ENCODE measurements at regions not wholly inside any gene's neighbourhood (a gene's known extent, or its start where the extent isn't known, plus 50 kb on each side); places are given as distances from the start of the nearest gene placed in this dataset.

DNA sequence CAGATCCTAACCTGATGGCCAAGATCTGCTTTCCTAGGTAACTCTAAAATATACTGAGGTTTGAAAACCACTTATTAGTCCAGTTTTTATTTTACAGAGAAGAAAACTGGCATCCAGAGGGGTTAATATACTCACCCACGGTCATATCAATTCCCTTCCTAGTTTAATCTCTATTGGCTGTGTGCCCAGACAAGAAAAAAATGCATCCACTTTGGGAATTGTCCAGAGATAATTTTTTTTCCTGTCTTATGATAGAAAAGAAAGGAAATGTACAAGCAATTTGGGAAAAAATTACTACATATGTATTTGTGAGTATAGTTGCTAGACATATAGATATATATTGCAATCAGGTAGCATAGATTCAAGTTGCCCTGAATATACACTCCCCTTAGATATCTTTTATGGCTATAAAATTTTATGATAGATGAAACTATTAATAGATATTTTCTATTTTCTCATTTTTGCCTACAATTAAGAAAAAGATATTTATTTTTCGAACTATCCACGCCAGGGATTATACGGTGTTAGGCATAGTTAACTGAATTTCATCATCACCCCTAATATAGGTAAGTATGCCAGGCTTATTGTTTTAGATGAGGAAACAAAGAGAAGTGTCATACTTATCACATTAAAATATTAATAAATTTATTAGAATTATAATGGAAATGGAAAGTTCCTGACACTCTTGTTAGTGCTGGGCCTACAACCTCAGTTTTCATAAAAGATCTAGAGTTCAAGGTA is 100.5 kb upstream of the SLC38A2 start:
- H3K27me3 ChIP-seq (ENCODE audit: insufficient read depth): no peaks in the 10 kb centered on the region
- peak overlapping the region; percentile 57; the same call in 1 of the 2 replicates for H3K9ac ChIP-seq
- 35% methylated on average over 4 of the region's 4 CpGs for WGBS (ENCODE audit: low lambda C conversion rate)
- ChIA-PET CTCF (interaction anchor here (1.0 kb wide), 1 partner anchor 83 kb away, joined by 3 read pairs; no protein-coding TSS in a partner anchor), POLR2A (no interaction called here)
- no peaks in the 10 kb centered on the region; the same call in 1 of the 2 replicates for H3K79me2 ChIP-seq (ENCODE audit: insufficient read depth)
- H3K4me3 ChIP-seq (ENCODE audit: low read depth in 2 of 2, low read length in 1 of 2): peak overlapping the region in 1 of 2 experiments; percentile 27; a peak in 1 of 4 replicates
- no peak overlapping the region for H2AFZ ChIP-seq (ENCODE audit: low read depth)
- peak overlapping the region; percentile 93 to 95 for H3K27ac ChIP-seq (ENCODE audit: low read depth in 2 of 2, low read length in 1 of 2)
- peak; percentile 47 for DNase-seq
- peak overlapping the region; percentile 61 for H3K4me2 ChIP-seq
- H3F3A ChIP-seq (replicated peaks; ENCODE audit: insufficient read depth): peaks cover 38% of the 10 kb centered on the region
- no peaks in the 10 kb centered on the region for H3K9me3 ChIP-seq
- no peaks in the 10 kb centered on the region for H4K20me1 ChIP-seq (ENCODE audit: insufficient read depth)
- H3K4me1 ChIP-seq (ENCODE audit: control insufficient read depth in 1 of 2, insufficient read depth in 2 of 2, low read depth in 1 of 2, low read length in 1 of 2): peaks cover 17 to 41% of the 10 kb centered on the region in 2 experiments
- TF ChIP-seq MEF2A (IDR thresholded peaks at IDR 0.05; ENCODE audit: borderline replicate concordance, low read depth): no peak
- TF ChIP-seq TCF12 (IDR thresholded peaks at IDR 0.05): peak; percentile 76
- TF ChIP-seq NFIC (IDR thresholded peaks at IDR 0.05; ENCODE audit: borderline replicate concordance): peak; percentile 97
- TF ChIP-seq SIN3A (IDR thresholded peaks at IDR 0.05; ENCODE audit: borderline replicate concordance, low read depth, low read length): no peak
- TF ChIP-seq POLR2AphosphoS5 (IDR thresholded peaks at IDR 0.05; ENCODE audit: low read depth, low read length): peak; percentile 41; the same call in 1 of the 2 replicates
- peak; percentile 40; the same call in 1 of the 2 replicates for TF ChIP-seq TEAD4 (IDR thresholded peaks at IDR 0.05; ENCODE audit: borderline replicate concordance, insufficient read depth)
- TF ChIP-seq JUND (IDR thresholded peaks at IDR 0.05): peak; percentile 54
- no peak for TF ChIP-seq RCOR1 (IDR thresholded peaks at IDR 0.05; ENCODE audit: low read length)
- TF ChIP-seq FOXM1 (IDR thresholded peaks at IDR 0.05; ENCODE audit: low read depth): no peak
- TF ChIP-seq, protein P1, sequence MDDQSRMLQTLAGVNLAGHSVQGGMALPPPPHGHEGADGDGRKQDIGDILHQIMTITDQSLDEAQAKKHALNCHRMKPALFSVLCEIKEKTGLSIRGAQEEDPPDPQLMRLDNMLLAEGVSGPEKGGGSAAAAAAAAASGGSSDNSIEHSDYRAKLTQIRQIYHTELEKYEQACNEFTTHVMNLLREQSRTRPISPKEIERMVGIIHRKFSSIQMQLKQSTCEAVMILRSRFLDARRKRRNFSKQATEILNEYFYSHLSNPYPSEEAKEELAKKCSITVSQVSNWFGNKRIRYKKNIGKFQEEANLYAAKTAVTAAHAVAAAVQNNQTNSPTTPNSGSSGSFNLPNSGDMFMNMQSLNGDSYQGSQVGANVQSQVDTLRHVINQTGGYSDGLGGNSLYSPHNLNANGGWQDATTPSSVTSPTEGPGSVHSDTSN (IDR thresholded peaks at IDR 0.05): peak; percentile 70
- peak; percentile 20 to 83; a peak in 1 of 4 replicates for TF ChIP-seq EP300 (IDR thresholded peaks at IDR 0.05; ENCODE audit: borderline replicate concordance in 1 of 2, low read depth in 1 of 2, low read length in 1 of 2)
- TF ChIP-seq TAF1 (IDR thresholded peaks at IDR 0.05; ENCODE audit: borderline replicate concordance, low read depth, low read length): no peak
- TF ChIP-seq CHD2 (IDR thresholded peaks at IDR 0.05; ENCODE audit: low read length, partially characterized antibody): peak; percentile 39
- TF ChIP-seq, protein P2, sequence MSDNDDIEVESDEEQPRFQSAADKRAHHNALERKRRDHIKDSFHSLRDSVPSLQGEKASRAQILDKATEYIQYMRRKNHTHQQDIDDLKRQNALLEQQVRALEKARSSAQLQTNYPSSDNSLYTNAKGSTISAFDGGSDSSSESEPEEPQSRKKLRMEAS (IDR thresholded peaks at IDR 0.05; ENCODE audit: low read depth): no peak
- peak; percentile 60 for TF ChIP-seq GATA2 (CRISPR knock-in tag; IDR thresholded peaks at IDR 0.05)
- TF ChIP-seq ELF1 (IDR thresholded peaks at IDR 0.05): no peak
- H3K9me2 ChIP-seq: no peaks in the 10 kb centered on the region
- no peaks in the 10 kb centered on the region for H3K36me3 ChIP-seq (replicated peaks in 1 of 2; ENCODE audit: control insufficient read depth in 1 of 2, insufficient read depth in 2 of 2, low read length in 1 of 2)

DNA sequence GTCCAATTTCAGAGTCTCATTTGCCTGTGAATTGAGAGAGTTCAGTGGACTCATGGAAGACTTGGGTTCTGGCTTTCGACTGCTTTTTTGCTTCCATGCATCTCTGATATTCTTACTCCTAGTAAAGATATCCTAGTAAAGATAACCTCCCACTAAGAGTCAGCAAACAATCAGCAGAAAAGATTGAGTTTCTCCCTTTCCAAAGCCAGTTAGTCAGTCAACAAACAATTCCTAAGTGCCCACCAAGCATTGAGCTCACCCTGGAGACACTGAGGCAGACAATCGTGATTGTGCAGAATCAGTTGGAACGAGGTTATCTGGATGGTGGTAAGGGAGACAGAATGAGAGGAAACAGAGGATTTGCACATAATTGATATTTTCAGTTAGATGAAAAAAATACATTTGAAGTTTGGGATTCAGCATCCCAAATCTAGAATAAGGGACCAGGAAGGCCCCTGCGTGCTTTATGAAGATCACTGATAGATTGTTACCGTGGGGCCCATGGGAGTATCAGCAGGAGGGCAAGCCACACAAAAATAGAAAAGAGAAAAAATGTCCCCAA is 99.7 kb upstream of the SLC38A2 start:
- Histone ChIP-seq H3K4me3 (ENCODE audit: low read depth in 2 of 2, low read length in 1 of 2) (no peak overlapping the region), H3K4me2 (peak overlapping the region; percentile 61), H3K79me2 (ENCODE audit: insufficient read depth) (no peaks in the 10 kb centered on the region; the same call in 1 of the 2 replicates), H3F3A (replicated peaks; ENCODE audit: insufficient read depth) (peaks cover 38% of the 10 kb centered on the region), H3K27me3 (ENCODE audit: insufficient read depth) (no peaks in the 10 kb centered on the region), H3K9me3 (no peaks in the 10 kb centered on the region), H3K9me2 (no peaks in the 10 kb centered on the region), H3K36me3 (replicated peaks in 1 of 2; ENCODE audit: control insufficient read depth in 1 of 2, insufficient read depth in 2 of 2, low read length in 1 of 2) (no peaks in the 10 kb centered on the region), H4K20me1 (ENCODE audit: insufficient read depth) (no peaks in the 10 kb centered on the region), H3K4me1 (ENCODE audit: control insufficient read depth in 1 of 2, insufficient read depth in 2 of 2, low read depth in 1 of 2, low read length in 1 of 2) (peaks cover 17 to 37% of the 10 kb centered on the region in 2 experiments), H2AFZ (ENCODE audit: low read depth) (no peak overlapping the region), H3K9ac (no peak overlapping the region), H3K27ac (ENCODE audit: low read depth in 2 of 2, low read length in 1 of 2) (peak overlapping the region; percentile 93 to 95; a peak in 3 of 4 replicates)
- TF ChIP-seq EZH2phosphoT487 (IDR thresholded peaks at IDR 0.05; ENCODE audit: borderline replicate concordance, low read depth) (no peak), MEF2A (IDR thresholded peaks at IDR 0.05; ENCODE audit: borderline replicate concordance, low read depth) (no peak), ELF1 (IDR thresholded peaks at IDR 0.05) (no peak), SMC3 (IDR thresholded peaks at IDR 0.05; ENCODE audit: low read depth, low read length) (no peak), RXRA (IDR thresholded peaks at IDR 0.05; ENCODE audit: borderline replicate concordance, low read depth) (no peak), FOXJ3 (CRISPR knock-in tag; IDR thresholded peaks at IDR 0.05) (no peak)
- TF ChIP-seq, protein P3, sequence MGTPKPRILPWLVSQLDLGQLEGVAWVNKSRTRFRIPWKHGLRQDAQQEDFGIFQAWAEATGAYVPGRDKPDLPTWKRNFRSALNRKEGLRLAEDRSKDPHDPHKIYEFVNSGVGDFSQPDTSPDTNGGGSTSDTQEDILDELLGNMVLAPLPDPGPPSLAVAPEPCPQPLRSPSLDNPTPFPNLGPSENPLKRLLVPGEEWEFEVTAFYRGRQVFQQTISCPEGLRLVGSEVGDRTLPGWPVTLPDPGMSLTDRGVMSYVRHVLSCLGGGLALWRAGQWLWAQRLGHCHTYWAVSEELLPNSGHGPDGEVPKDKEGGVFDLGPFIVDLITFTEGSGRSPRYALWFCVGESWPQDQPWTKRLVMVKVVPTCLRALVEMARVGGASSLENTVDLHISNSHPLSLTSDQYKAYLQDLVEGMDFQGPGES (IDR thresholded peaks at IDR 0.05; ENCODE audit: low read depth, low read length): no peak
- POLR2A ChIA-PET: no interaction called here
- DNase-seq: no peak
- WGBS (ENCODE audit: low lambda C conversion rate): 85% methylated on average over 5 of the region's 5 CpGs
- CTCF ChIA-PET: no interaction called here
